Epithelial cell of proximal tubule (primary cell): ENCODE measurements at regions not wholly inside any gene's neighbourhood (a gene's known extent, or its start where the extent isn't known, plus 50 kb on each side); places are given as distances from the start of the nearest gene placed in this dataset.

Experiments
- DNase-seq: peaks from one replicate; pipeline ENCODE4 v3.0.0-alpha.2; 2011; ENCODE audit warnings: low read depth
- H3K4me3 ChIP-seq: 2 replicates; pipeline ENCODE4 v1.5.1; 2011; ENCODE audit warnings: low read depth, mild to moderate bottlenecking, low read length
- TF ChIP-seq, protein P1 (sequence below): conservative IDR thresholded peaks from 2 replicates; pipeline ENCODE4 v1.5.1; 2012; ENCODE audit warnings: low read depth, mild to moderate bottlenecking, low read length

DNA sequence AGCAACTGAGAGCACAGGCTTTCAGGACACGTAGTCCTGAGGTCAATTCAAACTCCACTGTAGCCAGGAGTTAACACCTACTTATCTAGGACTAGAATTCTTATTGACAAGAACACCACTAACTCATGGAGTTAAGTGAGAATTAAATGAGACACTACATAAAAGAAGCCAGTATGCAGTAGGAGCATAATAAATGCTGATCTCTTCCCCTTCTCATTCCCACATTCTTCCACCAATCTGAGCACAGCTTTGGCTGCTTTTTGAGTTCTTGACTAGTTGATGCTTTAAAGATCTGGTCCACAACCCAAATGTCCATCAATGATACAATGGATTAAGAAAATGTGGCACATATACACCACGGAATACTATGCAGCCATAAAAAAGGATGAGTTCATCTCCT, 55.2 kb downstream of the TTC32 start:
- no peak overlapping the region for H3K4me3 ChIP-seq
- TF ChIP-seq, protein P1, sequence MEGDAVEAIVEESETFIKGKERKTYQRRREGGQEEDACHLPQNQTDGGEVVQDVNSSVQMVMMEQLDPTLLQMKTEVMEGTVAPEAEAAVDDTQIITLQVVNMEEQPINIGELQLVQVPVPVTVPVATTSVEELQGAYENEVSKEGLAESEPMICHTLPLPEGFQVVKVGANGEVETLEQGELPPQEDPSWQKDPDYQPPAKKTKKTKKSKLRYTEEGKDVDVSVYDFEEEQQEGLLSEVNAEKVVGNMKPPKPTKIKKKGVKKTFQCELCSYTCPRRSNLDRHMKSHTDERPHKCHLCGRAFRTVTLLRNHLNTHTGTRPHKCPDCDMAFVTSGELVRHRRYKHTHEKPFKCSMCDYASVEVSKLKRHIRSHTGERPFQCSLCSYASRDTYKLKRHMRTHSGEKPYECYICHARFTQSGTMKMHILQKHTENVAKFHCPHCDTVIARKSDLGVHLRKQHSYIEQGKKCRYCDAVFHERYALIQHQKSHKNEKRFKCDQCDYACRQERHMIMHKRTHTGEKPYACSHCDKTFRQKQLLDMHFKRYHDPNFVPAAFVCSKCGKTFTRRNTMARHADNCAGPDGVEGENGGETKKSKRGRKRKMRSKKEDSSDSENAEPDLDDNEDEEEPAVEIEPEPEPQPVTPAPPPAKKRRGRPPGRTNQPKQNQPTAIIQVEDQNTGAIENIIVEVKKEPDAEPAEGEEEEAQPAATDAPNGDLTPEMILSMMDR = no peak
- DNase-seq = no peak

DNA sequence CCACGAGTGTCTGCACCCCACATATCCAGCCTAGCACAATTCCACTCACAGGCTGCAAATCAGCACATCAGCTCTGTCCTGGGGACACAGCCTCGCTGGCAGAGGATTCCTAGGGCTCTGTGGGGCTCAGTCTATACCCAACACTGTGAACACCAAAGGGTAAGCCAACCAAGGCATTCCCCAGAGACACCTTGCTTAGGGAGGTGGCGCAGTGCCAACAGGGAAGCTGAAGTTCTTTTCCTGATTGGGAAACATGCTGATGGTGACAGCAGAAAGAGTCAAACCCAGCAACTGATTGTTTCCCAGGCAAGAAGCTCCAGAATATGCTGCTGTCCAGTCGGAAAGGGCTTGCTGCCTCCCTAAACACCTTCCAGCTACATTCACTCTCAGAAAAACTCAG, 55.8 kb downstream of the TTC32 start:
- TF ChIP-seq, protein P1 = no peak
- no peak for DNase-seq
- H3K4me3 ChIP-seq = no peak overlapping the region

DNA sequence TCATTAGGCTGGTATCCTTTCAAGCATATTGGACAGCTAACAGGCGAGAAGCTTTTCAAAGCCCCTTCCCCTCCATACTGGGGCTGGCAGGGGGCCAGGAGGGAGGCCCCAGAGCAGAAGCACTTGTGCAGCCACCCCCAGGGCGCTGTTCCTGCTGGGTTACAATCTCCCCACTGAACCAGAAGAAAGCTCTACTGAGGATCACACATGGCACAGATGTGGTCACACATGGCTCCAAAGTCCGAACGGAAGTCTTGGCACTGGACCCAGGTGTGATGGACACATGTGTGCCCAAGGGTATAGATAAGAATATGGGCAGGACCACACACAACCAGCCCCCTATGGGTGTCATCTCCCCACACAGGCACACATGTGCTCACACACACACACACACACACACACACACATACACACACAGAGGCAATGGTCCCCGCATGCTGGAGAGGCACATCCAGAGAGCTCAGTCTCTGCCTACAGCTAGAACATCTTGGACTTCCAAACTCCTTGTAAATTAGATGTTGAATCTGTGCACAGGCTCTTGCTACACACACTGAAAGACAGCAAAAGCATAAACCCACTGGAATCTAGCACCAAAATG, 56.4 kb downstream of the TTC32 start:
- TF ChIP-seq, protein P1 = no peak
- no peak for DNase-seq
- H3K4me3 ChIP-seq = no peak overlapping the region

DNA sequence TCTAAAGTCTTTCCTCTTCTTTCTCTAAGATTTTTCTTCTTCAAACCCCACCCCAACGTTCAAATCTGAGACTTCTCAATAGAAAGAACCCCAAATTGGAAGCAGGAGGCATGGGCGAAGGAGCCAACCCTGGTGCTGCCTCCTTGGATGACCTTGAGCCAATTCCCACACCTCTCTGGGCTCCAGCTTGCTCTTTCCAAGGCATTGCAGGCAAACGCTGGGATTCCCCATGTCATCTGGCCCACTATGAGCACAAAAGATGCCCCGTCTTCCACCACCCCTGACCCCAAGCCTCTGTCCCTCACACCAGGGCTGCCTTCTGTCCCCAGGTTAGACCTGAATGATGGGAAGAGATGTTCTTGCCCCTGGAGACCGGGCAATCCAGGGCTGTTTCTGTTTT, 57.0 kb downstream of the TTC32 start:
- H3K4me3 ChIP-seq = no peak overlapping the region
- DNase-seq = no peak
- TF ChIP-seq, protein P1 = no peak

DNA sequence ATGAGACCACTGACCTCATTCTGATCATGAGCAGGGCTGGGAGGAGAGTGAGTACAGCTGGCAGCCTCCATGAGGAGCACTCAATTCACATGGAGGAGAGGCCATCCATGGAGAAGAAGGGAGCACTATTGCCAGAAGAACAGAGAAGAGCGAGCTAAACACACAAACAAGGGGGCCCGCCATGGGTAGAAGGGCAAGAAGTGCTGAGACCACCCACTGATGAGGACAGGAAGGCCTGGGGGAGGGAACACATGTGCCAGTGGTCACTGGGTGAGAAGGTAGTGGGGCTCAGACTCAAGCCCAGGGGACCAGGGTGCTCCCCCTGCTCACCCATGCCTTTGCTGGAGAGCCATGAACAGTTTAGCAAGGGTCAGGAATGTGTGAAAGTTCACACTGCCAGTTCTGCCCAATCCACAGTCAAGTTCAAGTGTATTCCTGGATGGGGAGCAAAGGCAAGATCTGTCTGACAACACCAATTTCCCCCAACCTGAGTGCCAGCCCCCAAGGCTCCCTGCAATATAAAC, 57.7 kb downstream of the TTC32 start:
- TF ChIP-seq, protein P1 = no peak

DNA sequence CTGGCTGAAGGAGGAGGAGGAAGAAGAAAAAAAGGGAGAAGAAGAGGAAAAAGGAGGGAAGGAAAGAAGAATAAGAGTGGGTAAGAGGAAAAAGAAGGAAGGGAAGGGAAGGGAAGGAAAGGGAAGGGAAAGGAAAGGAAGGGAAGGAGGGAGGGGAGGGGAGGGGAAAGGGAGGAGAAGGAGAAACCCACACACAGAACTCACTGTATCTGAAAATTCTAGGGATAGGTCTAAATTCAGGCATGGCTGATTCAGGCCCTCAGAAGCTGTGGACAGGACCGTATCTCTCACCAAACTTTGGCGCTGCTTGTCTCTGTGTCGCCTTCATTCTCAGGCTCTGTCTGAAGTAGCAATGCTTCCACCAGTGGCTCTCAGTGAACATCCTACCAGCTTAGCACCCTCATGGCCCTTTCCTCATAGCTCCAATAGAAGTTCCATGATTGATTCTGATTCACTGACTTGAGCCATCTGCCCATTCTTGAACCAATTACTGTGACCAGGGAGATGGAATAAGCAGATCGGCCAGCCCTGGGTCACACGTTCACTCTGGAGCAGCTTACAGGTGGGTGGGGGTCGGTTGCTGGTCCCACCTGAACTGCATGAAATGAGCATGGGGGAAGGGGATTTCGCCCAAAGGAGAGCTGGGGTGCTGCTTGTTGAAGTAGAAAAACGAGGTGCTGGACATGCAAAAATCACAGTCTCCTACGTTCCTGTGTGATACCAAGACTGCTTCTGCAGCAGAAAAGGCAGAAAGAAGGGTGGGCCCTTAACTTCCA, 59.7 kb downstream of the TTC32 start:
- no peak overlapping the region for H3K4me3 ChIP-seq
- TF ChIP-seq, protein P1 = no peak
- no peak for DNase-seq

More for the DNA sequence above, 57.7 kb downstream of the TTC32 start:
- H3K4me3 ChIP-seq = no peak overlapping the region
- no peak for DNase-seq

DNA sequence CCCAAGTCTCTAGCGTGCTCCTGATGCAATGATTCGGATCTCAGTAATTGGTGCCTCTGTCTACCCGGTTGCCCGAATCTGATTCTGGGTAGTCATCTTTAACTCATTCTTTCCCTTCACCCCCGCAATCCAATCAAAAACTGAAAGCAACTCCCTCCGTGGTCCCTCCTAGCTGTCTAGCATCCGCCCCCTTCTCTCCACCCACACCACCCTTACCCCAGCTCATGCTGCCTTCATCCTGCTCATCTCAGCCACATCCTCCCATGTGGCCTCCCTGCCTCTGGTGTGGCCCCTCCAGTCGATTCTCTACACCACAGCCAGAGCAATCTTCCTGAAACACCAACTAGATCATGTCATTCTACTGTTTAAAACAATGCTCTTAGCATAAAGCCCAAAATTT, 62.3 kb downstream of the TTC32 start:
- DNase-seq = no peak

More for the DNA sequence above, 62.3 kb downstream of the TTC32 start:
- TF ChIP-seq, protein P1 = no peak
- H3K4me3 ChIP-seq = no peak overlapping the region
